ENCODE measurements at regions not wholly inside any gene's neighbourhood (a gene's known extent, or its start where the extent isn't known, plus 50 kb on each side); places are given as distances from the start of the nearest gene placed in this dataset.

DNA sequence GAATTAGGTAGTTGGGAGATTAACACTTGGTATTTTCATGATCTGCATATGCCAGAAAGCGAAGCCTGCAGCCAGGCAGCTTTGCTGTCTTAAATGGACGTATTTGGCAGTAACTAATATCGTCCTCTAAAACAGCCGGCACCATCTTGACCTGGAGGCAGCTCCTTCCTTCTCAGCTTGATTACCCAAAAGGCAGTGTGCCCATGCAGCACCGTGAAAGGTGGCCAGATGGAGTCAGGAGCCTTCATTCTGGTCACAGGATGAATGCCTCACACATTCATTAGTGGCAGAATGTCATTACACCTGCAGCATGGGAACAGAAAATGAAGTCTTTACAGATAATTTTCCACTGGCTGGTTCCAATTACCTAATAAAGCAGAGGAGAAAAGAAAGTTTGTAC is 59.0 kb upstream of the FLT1 start:
- Histone ChIP-seq H3K9me3 (no peaks in the 10 kb centered on the region), H3K4me1 (no peaks in the 10 kb centered on the region), H3K27ac (no peak overlapping the region), H3K4me3 (no peak overlapping the region), H3K36me3 (no peaks in the 10 kb centered on the region), H3K27me3 (no peaks in the 10 kb centered on the region)
- intact Hi-C loops (cut with DNase I), result no loop called here
- DNase-seq, result no peak
- no peak for ATAC-seq
- no peak for TF ChIP-seq POLR2A (IDR thresholded peaks at IDR 0.05)
- TF ChIP-seq, protein P1, sequence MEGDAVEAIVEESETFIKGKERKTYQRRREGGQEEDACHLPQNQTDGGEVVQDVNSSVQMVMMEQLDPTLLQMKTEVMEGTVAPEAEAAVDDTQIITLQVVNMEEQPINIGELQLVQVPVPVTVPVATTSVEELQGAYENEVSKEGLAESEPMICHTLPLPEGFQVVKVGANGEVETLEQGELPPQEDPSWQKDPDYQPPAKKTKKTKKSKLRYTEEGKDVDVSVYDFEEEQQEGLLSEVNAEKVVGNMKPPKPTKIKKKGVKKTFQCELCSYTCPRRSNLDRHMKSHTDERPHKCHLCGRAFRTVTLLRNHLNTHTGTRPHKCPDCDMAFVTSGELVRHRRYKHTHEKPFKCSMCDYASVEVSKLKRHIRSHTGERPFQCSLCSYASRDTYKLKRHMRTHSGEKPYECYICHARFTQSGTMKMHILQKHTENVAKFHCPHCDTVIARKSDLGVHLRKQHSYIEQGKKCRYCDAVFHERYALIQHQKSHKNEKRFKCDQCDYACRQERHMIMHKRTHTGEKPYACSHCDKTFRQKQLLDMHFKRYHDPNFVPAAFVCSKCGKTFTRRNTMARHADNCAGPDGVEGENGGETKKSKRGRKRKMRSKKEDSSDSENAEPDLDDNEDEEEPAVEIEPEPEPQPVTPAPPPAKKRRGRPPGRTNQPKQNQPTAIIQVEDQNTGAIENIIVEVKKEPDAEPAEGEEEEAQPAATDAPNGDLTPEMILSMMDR (IDR thresholded peaks at IDR 0.05), result no peak
- WGBS (ENCODE audit: insufficient coverage, low coverage, low lambda C conversion rate, missing lambda C conversion rate), result 60% methylated on average over 5 of the region's 5 CpGs

DNA sequence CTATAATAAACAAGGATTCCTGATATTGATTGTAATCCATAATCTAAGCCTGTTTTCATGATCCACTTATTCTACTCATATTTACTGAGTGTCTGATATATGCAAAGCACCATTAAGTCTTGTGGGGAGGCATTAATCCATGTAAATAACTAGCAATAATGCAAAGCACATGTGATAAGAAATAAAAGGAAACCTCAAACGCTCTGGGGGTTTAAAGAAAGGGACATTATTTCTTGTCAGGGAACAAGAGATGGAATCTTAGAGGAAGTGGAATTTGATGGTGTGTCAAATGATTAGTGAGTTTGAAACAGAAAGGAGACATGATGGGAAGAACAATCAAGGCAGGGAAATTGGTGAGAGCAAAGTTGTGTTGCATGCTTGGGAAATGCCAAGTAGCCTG is 57.4 kb upstream of the FLT1 start:
- intact Hi-C loops (cut with DNase I), result no loop called here

DNA sequence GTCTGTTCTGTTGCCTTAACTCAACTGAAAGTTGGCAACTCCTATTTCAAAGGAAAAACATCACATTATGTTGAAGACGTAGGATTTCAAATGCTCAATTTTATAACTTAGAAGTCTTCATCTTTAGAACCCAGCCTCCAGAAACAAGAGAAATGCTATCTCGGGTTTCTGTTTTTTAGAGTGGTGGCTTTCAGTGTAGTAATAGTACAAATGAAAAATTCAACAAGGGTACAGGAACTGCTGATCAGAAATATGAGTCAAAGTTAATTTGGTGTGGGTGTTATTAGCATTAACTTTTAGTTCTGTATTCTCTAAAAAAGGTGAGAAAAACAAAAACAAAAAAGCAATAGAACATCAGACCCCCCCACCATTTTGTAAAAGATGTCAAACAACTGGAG is 56.6 kb upstream of the FLT1 start:
- H3K4me3 ChIP-seq, result no peak overlapping the region
- no peaks in the 10 kb centered on the region for H3K27me3 ChIP-seq
- intact Hi-C loops (cut with DNase I), result no loop called here
- H3K27ac ChIP-seq, result no peak overlapping the region
- no peak for DNase-seq
- TF ChIP-seq POLR2A (IDR thresholded peaks at IDR 0.05), result no peak
- TF ChIP-seq, protein P1 (IDR thresholded peaks at IDR 0.05), result no peak
- no peaks in the 10 kb centered on the region for H3K9me3 ChIP-seq
- H3K36me3 ChIP-seq, result no peaks in the 10 kb centered on the region
- WGBS (ENCODE audit: insufficient coverage, low coverage, low lambda C conversion rate, missing lambda C conversion rate), result 44% methylated on average over 2 of the region's 2 CpGs
- no peak for ATAC-seq
- no peaks in the 10 kb centered on the region for H3K4me1 ChIP-seq

More for the DNA sequence above, 57.4 kb upstream of the FLT1 start:
- H3K27me3 ChIP-seq, result no peaks in the 10 kb centered on the region
- 14% methylated on average over 1 of the region's 1 CpG for WGBS (ENCODE audit: insufficient coverage, low coverage, low lambda C conversion rate, missing lambda C conversion rate)
- ATAC-seq, result no peak
- H3K4me3 ChIP-seq, result no peak overlapping the region
- no peak for TF ChIP-seq POLR2A (IDR thresholded peaks at IDR 0.05)
- no peaks in the 10 kb centered on the region for H3K36me3 ChIP-seq
- no peaks in the 10 kb centered on the region for H3K4me1 ChIP-seq
- DNase-seq, result no peak
- H3K9me3 ChIP-seq, result no peaks in the 10 kb centered on the region
- no peak overlapping the region for H3K27ac ChIP-seq

DNA sequence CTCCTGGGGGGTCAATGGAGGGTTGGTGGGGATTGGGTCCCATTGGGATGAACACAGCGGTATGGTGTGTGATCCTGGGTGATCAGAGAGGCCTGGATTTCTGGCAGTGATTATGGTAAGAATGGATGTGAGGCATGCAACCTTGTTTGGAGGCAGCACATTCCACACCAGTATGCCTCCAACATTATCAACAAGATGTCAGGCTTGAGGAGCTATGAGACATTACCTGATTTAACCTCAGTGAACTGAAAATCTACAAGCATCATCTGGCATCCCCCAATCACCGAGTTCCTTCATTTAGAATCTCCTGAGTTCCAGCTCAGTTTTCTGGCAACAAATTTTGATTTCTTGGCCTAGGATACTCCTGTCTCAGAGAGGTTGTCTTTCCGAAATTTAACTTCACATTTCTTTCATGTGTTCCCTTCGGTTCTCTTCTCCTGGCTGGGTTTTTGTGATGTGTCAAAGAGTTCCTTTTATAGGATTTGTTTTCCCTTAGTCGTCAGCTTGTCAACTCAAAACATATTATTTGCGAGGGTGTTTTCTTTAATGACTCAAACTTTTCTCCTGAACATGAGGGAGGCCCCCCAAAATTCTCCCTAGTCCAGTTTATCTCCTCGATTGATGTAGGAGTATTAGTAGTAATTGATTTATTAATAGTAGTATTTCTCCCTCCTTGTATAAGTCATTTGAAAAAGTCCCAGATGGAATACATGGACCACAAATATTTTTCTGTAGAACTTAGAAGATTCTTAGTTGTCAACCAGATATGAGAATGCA is 56.0 kb upstream of the FLT1 start:
- Histone ChIP-seq H3K27ac (no peak overlapping the region), H3K9me3 (no peaks in the 10 kb centered on the region), H3K36me3 (no peaks in the 10 kb centered on the region), H3K4me1 (no peaks in the 10 kb centered on the region), H3K4me3 (no peak overlapping the region), H3K27me3 (no peaks in the 10 kb centered on the region)
- TF ChIP-seq POLR2A (IDR thresholded peaks at IDR 0.05), result no peak
- TF ChIP-seq, protein P1 (IDR thresholded peaks at IDR 0.05), result no peak
- DNase-seq, result no peak
- intact Hi-C loops (cut with DNase I), result no loop called here
- WGBS (ENCODE audit: insufficient coverage, low coverage, low lambda C conversion rate, missing lambda C conversion rate), result 42% methylated on average over 6 of the region's 7 CpGs
- ATAC-seq, result no peak

DNA sequence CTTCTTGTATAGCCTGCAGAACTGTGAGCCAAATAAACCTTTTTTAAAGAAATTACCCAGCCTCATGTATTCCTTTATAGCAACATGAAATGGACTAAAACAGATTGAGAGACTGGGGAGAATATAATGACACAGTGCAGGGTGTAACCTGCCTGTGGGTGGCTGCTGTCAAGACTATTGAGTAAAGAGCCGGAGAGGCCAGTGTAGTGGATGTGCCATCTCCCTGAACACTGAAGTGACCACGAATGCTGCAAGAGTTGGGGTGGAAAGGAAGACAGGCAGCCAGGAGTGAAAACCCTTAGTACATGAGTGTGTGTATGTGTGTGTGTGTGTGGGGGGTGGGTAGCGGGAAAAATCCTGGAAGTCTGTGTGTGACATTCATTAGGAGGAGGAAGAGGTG is 55.2 kb upstream of the FLT1 start:
- intact Hi-C loops (cut with DNase I), result no loop called here
- Histone ChIP-seq H3K4me3 (no peak overlapping the region), H3K27me3 (no peaks in the 10 kb centered on the region), H3K36me3 (no peaks in the 10 kb centered on the region), H3K4me1 (no peaks in the 10 kb centered on the region), H3K27ac (no peak overlapping the region), H3K9me3 (no peaks in the 10 kb centered on the region)
- TF ChIP-seq, protein P1 (IDR thresholded peaks at IDR 0.05), result no peak
- TF ChIP-seq POLR2A (IDR thresholded peaks at IDR 0.05), result no peak
- 68% methylated on average over 3 of the region's 3 CpGs for WGBS (ENCODE audit: insufficient coverage, low coverage, low lambda C conversion rate, missing lambda C conversion rate)
- ATAC-seq (no peak), DNase-seq (no peak)

All from right lobe of liver (tissue), 6 donors.